Stimulated activated CD4-positive, alpha-beta T cell treated with anti-CD3 and anti-CD28 coated beads, Interleukin-12 subunit alpha, Interleukin-12 subunit beta, amount 100 ng/mL, for 4 hours (primary cell): ENCODE measurements at regions not wholly inside any gene's neighbourhood (a gene's known extent, or its start where the extent isn't known, plus 50 kb on each side); places are given as distances from the start of the nearest gene placed in this dataset.

ENCODE experiments used
- DNase-seq: peaks from one replicate; pipeline ENCODE4 v3.0.0-alpha.2; 2020

- no peak for DNase-seq
These were observed 119.8 kb downstream of the TENT4A start for GRCh38 chr5:6832994-6833393.

GRCh38 chr5:6833406-6833805 lies 120.2 kb downstream of the TENT4A start:
- DNase-seq, result no peak

GRCh38 chr5:6837095-6837494 lies 123.9 kb downstream of the TENT4A start:
- no peak for DNase-seq

GRCh38 chr5:6837519-6838110 lies 124.4 kb downstream of the TENT4A start:
- DNase-seq, result no peak

GRCh38 chr5:6838736-6839135 lies 125.5 kb downstream of the TENT4A start:
- no peak for DNase-seq

GRCh38 chr5:6840136-6840793 lies 127.0 kb downstream of the TENT4A start:
- no peak for DNase-seq

GRCh38 chr5:6843335-6843734 lies 130.1 kb downstream of the TENT4A start:
- no peak for DNase-seq

GRCh38 chr5:6843821-6844220 lies 130.6 kb downstream of the TENT4A start:
- no peak for DNase-seq

GRCh38 chr5:6845856-6846255 lies 132.6 kb downstream of the TENT4A start:
- no peak for DNase-seq

- DNase-seq, result no peak
These were observed 134.6 kb downstream of the TENT4A start for GRCh38 chr5:6847870-6848269.

GRCh38 chr5:6849316-6850105 lies 136.3 kb downstream of the TENT4A start:
- no peak for DNase-seq

GRCh38 chr5:6850106-6850432 lies 136.8 kb downstream of the TENT4A start:
- DNase-seq, result no peak

GRCh38 chr5:6856653-6857052 lies 143.4 kb downstream of the TENT4A start:
- DNase-seq, result no peak

- no peak for DNase-seq
These were observed 145.2 kb downstream of the TENT4A start for GRCh38 chr5:6858419-6858818.

- DNase-seq, result no peak
These were observed 145.8 kb downstream of the TENT4A start for GRCh38 chr5:6859023-6859422.

- no peak for DNase-seq
These were observed 146.9 kb downstream of the TENT4A start for GRCh38 chr5:6859951-6860638.

- DNase-seq, result no peak
These were observed 147.8 kb downstream of the TENT4A start for GRCh38 chr5:6861036-6861435.

GRCh38 chr5:6861667-6862066 lies 148.4 kb downstream of the TENT4A start:
- no peak for DNase-seq

GRCh38 chr5:6862306-6862705 lies 149.1 kb downstream of the TENT4A start:
- DNase-seq, result no peak

GRCh38 chr5:6867712-6868111 lies 154.5 kb downstream of the TENT4A start:
- DNase-seq, result no peak

GRCh38 chr5:6868171-6868570 lies 154.9 kb downstream of the TENT4A start:
- no peak for DNase-seq

GRCh38 chr5:6868575-6869215 lies 155.5 kb downstream of the TENT4A start:
- no peak for DNase-seq

GRCh38 chr5:6869677-6870076 lies 156.4 kb downstream of the TENT4A start:
- DNase-seq, result no peak
